Bronchial epithelial cell (primary cell): ENCODE measurements at regions not wholly inside any gene's neighbourhood (a gene's known extent, or its start where the extent isn't known, plus 50 kb on each side); places are given as distances from the start of the nearest gene placed in this dataset.
A peak's percentile ranks its signal among the peaks of the same experiment; 100 is the strongest.

Source experiments
- DNase-seq: peaks from one replicate; pipeline ENCODE4 v3.0.0-alpha.2; 2010; ENCODE audit warnings: low read depth
- FAIRE-seq: peaks from 2 replicates; lab custom pipeline; 2011; peaks lifted over from hg19 to GRCh38; lab: Jason Lieb, UNC
- H3K27me3 ChIP-seq: 2 replicates; pipeline ENCODE4 v1.5.1; 2011; ENCODE audit warnings: low read length; ENCODE audit not compliant: control insufficient read depth, insufficient read depth
- H3K36me3 ChIP-seq: 2 replicates; pipeline ENCODE4 v1.5.1; 2011; ENCODE audit warnings: low read length; ENCODE audit not compliant: control insufficient read depth, insufficient read depth
- H3K4me3 ChIP-seq: 2 replicates; pipeline ENCODE4 v1.5.1; 2011; ENCODE audit warnings: mild to moderate bottlenecking, low read depth, low read length, control low read depth
- TF ChIP-seq, protein P1 (sequence below): IDR thresholded peaks from 2 replicates; pipeline ENCODE4 v1.5.1; 2011; ENCODE audit warnings: mild to moderate bottlenecking, moderate library complexity, low read length, control low read depth, inconsistent platforms; ENCODE audit not compliant: insufficient read depth, severe bottlenecking

DNA sequence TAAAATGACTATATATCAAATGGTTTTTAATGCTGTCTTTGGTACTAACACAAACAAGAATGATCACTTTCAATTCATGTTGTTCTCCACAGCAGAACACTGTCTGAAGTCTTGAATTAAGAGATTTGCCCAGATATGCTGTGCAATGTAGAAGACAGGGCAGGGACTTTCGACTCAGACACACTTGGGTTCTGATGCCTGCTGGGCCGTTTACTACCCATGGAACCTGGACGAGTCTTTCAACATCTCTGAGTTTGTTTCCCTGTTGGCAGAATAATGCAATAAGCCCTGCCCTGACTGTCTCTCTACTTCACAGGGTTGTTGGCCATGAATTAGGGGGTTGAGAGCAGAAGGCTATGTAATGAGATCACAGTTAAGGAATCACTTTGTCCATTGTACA is 162.6 kb upstream of the TMPO start:
- H3K27me3 ChIP-seq, result no peaks in the 10 kb centered on the region
- no peak for FAIRE-seq
- peak; percentile 56 for DNase-seq
- no peaks in the 10 kb centered on the region for H3K36me3 ChIP-seq
- H3K4me3 ChIP-seq, result no peak overlapping the region
- TF ChIP-seq, protein P1, sequence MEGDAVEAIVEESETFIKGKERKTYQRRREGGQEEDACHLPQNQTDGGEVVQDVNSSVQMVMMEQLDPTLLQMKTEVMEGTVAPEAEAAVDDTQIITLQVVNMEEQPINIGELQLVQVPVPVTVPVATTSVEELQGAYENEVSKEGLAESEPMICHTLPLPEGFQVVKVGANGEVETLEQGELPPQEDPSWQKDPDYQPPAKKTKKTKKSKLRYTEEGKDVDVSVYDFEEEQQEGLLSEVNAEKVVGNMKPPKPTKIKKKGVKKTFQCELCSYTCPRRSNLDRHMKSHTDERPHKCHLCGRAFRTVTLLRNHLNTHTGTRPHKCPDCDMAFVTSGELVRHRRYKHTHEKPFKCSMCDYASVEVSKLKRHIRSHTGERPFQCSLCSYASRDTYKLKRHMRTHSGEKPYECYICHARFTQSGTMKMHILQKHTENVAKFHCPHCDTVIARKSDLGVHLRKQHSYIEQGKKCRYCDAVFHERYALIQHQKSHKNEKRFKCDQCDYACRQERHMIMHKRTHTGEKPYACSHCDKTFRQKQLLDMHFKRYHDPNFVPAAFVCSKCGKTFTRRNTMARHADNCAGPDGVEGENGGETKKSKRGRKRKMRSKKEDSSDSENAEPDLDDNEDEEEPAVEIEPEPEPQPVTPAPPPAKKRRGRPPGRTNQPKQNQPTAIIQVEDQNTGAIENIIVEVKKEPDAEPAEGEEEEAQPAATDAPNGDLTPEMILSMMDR, result no peak

DNA sequence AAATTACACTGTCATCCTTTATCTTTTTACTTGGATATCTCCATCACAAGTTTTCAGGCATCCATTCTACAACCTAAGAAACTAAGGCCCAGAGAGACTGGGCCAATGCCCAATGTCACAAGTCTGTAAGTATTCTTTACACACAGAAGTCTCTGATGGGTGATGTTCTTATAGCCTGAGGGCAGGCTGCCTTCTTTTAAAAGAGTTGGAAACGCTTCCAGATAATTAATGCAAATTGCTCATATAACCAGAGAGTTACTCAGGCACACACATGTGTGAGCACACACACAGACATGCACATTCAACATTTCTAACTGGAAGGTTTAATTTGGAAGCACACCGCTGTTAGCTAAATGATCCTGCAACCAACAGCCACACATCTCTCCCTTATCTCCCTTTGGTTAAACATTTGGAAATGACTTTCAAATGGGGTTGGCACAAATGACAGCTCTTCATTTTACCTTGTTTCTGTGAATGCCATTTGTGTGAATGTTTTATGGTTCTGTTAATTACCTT is 160.8 kb upstream of the TMPO start:
- TF ChIP-seq, protein P1, result no peak
- no peaks in the 10 kb centered on the region for H3K27me3 ChIP-seq
- DNase-seq (no peak), FAIRE-seq (no peak)
- H3K4me3 ChIP-seq, result no peak overlapping the region
- no peaks in the 10 kb centered on the region for H3K36me3 ChIP-seq

DNA sequence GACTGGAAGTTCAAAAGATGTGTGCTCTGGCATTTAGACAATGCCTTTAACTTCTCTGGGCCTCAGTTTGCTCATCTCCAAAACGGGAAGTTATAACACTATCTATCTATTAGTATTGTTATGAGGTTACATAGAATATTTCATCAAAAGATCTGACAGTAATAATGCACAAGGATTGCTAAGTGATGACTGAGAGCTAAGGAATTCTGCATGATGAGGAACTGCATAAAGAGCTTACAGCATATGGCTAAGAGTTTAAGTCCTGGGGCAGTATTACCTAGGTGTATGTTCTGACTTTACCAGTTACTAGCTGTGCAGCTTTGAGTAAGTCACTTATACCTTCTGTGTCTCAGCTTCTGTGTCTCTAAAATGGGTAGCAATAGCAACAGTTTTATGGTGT is 160.1 kb upstream of the TMPO start:
- Histone ChIP-seq H3K36me3 (no peaks in the 10 kb centered on the region), H3K4me3 (no peak overlapping the region), H3K27me3 (no peaks in the 10 kb centered on the region)
- DNase-seq (peak; percentile 94), FAIRE-seq (no peak)
- TF ChIP-seq, protein P1, result no peak

DNA sequence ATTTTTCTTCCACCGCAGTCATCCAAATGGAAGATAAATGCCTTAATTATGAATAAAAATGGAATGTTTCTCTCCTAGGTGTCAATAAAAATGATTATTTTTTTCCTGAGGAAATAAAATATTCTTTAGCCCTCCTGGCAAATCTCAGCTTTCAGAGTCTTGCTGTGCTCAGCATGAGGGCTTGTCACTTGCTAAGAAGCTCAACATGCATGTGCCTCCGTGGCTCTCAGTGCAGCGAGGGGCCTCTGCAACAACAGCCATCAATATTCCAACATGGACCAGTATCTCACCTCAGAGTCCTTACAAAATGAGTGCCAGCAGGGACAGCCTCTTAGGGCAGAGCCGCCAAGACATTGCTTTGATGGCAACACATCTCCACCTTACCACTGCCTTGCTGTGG is 159.5 kb upstream of the TMPO start:
- Histone ChIP-seq H3K27me3 (no peaks in the 10 kb centered on the region), H3K4me3 (no peak overlapping the region), H3K36me3 (no peaks in the 10 kb centered on the region)
- TF ChIP-seq, protein P1, result no peak
- FAIRE-seq (no peak), DNase-seq (no peak)

DNA sequence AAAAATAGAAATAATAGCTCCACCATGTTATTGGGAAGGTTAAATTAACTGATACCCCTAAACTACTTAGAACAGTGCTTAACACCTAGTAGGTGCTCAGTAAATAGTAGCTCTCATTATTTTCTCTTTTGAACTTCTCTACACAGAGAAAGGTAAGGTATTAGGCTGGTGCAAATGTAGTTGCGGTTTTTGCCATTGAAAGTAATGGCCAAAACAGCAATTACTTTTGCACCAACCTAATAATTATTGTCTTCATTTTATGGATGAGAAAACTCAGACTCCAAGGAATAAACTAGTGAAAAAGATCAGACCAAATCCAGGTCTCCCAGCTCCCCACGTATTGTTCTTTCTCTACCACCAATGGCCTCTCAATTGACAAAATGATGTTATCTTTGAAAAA is 157.2 kb upstream of the TMPO start:
- Histone ChIP-seq H3K4me3 (no peak overlapping the region), H3K27me3 (no peaks in the 10 kb centered on the region), H3K36me3 (no peaks in the 10 kb centered on the region)
- FAIRE-seq (no peak), DNase-seq (no peak)
- TF ChIP-seq, protein P1, result no peak

DNA sequence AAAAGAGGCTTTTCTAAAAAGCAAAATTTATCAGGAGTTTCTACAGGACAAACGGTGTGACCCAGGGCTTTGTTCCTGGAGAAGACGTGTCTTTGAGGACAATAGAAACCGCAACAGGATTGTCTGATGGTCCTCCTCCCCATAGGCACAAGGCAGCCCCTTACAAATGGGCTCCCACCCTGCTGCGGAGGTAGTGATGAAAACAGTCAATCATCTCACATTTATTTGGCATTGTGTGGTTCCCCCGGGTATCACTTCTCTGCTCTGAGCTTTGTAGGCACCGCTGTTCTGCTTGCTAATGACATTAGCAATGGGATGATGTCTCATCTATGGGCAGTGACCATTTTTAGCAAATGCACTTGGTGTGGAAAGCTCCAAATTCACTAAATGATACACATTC is 155.5 kb upstream of the TMPO start:
- no peaks in the 10 kb centered on the region for H3K27me3 ChIP-seq
- no peaks in the 10 kb centered on the region for H3K36me3 ChIP-seq
- no peak for DNase-seq
- TF ChIP-seq, protein P1, result no peak
- FAIRE-seq, result no peak
- H3K4me3 ChIP-seq, result no peak overlapping the region
